Stimulated activated CD4-positive, alpha-beta T cell treated with anti-CD3 and anti-CD28 coated beads, Interleukin-1b, Interleukin-23, amount 100 ng/mL, for 24 hours (primary cell): ENCODE measurements at regions not wholly inside any gene's neighbourhood (a gene's known extent, or its start where the extent isn't known, plus 50 kb on each side); places are given as distances from the start of the nearest gene placed in this dataset.

Experiments
- DNase-seq, 4 experiments: peaks; one replicate each; pipeline ENCODE4 v3.0.0-alpha.2; 2020; ENCODE audit warnings: low read depth in 4 of 4, low spot score in 1 of 4

DNA sequence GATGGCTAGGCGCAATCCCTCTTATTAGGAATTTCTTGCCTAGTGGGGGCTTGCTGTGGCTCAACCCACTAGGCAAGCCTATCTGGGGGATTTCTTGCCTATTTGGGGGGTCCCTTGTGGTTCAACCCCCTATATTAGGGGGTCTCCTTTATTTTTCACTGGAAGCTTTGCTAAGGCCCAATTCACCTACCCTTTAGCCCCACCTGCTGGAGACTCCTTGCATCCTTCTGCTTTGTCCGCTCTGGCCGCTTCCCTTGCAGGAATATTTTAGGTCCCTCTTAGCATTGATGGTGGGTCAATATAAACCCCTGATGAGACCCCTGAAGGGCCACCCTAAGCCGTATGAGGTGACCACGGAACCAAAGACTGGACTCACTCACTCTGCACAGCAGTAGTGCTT, 1552.1 kb downstream of the AACS start:
- no peak for DNase-seq

DNA sequence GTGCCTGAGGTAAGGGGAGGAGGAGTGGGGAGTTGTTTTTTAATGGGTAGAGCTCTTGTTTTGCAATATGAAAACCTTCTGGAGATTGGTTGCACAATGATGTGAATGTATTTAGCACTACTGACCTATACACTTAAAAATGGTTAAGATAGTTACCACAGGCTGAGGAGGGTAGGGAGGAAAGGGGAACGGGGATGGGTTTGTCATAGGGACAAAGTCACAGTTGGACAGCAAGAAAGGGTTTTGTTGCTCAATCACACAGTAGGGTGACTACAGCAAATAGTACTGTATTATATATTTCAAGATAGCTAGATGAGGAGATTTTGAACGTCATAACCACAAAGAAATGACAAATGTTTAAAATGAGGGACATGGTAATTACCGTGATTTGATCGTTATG, 1562.4 kb downstream of the AACS start:
- DNase-seq: no peak

DNA sequence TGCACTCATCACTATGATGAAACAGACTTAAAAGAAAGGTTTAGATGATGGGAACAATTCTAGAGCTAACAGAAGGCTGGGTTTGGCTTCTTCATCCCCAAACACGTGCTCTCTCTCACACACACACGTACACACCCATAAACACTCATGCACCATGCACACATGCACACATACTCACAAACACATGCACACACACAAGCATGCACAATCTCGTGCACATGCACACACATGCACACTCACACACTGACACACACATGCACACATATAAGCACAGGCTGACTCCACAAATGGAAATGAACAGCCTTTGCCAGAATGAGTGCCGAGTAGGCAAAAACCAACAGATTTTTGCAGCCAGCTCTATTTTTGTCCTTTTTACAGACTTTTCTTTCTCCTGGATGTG, 1571.6 kb downstream of the AACS start:
- no peak for DNase-seq

DNA sequence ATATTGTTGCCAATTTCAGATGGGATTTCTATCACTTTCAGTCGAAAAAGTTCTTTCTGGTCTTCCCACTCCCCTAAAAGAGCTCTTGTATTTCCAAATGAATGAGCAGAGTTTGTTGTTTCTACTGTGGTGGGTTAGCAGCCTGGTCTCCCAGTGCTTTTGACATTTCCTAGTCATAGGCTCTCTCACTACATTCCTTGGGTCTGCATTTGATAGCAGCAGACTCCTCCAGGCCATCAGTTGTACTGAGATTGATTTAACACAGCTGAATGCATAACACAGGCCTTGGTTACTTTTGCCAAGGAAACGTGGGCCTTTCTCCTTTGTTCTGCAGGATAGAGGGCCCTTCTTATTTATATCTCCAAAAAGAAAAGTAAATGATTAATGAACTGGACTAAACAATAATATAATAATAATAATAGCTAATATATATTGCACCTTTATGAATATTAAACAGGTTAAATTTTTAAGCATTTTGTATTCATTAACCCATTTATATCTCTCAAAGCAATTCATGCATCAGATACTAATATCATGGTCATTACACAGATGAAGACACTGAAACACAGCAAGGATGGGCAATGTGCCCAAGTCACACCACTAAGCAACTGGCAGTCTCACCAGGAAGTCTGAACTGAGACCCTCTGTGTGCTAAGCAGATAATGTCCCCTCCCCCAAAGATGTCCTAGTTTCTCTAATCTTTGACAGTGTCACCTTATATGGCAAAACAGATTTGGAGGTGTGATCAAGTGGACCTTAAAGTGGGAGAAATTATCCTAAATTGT, 1579.2 kb downstream of the AACS start:
- no peak for DNase-seq

DNA sequence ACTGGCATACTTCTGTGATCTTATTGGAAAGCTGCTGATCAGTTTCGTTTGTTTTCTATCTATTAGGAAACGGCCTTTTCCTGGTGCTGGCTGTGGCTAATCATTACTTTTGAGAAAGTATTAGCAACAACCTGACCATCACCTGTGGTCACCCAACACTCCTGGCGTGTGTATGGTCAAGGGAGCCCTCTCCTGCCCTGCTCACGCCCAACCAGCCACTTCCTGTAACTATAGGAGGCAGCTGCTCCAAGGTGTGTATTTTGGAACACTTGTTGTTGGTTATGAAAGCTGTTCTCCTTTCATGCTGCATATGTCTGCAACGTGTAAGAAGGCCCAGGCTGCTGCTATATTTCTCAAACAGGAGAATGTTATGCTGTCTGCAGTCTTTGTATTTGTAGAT, 1582.8 kb downstream of the AACS start:
- no peak for DNase-seq

DNA sequence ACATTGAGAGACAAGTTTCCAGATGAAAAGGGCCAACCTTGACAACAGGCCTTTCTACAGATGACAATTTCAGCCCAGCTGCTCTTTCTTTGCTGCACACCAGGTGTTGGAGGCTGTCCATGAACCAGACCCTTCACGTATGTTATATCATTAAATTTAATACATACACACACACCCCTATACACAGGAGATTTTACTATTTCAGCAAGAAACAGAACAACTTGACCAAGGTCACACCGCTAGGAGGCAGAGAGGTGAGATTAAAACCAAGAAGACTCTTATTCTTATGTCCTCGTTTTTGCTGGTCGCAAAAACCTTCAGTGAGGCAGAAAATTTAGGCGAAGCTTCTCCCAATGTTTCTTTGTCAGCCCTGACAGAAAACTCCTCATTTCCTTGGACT, 1585.9 kb downstream of the AACS start:
- DNase-seq: no peak

DNA sequence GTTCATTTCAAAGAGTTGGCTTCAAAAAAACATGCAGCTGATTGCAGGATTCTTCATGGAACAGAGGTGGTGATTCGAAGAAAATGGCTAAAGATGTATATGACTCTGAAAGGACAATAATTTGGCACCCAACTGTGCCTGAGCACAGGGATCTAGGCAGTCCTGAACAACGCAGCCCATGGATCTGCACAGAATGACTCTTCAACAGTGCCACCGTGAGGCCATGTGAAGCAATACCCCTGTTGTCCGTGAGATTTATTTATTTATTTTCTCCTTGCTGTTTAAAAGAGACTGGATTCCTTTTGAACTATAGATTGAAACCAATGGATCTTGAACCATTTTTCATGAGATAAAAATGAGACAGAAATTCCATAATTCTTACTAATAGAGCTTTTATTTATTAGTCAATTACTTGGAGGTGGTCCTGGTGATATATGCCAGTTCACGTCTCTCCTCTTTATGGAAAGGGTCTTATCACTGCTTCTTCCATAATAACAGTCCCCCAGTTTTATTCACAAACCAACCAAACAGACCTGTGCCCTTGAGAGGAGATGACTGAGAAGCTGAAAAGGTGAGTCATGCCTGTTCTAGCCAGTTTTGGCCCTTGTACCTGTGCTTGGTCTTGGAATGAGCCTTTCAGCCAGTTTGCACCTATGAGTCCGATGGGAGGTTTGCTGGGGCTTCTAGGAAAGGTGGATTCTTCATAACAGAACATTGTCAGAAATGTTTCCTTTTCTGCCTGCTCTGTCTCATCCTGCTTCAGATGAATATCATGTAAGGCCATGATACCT, 1598.3 kb downstream of the AACS start:
- DNase-seq: no peak

DNA sequence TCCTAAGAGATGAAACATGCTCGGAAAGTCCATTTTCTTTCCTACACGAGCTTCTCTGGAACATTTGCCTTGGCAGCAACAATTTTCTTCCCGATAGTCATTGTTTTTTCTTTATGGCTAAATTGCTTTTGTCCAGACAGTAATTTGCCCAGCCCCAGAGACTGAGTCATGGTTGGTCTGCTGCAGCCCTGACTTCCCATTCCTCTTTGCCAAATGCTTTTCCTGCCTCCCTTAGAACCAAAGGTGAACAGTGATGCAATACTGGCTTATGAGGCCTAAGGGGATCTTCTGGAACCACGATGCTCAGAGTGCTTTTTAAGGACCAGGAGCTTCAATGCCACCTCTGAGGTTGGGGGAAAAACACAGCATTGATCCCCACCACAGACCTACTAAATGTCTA, 1599.6 kb upstream of the TMEM132C start:
- no peak for DNase-seq

DNA sequence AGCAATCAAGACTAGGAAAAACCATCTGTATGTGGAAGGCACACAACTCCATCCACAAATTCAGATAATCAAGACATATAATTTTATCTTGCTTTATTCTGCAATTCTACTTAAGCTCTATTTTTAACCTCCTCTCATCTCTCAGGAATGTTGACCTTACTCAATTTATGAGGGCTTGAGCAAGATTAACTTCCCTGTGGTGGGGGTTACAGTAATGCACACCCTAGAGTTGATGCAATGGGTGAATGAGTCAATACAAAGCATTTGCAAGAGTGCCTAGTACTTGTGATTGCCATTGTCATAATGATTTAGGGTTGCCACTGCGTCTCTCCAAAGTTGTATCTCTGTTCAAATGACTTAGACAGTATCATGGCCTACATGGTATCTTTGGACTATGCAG, 1598.4 kb upstream of the TMEM132C start:
- DNase-seq: no peak

DNA sequence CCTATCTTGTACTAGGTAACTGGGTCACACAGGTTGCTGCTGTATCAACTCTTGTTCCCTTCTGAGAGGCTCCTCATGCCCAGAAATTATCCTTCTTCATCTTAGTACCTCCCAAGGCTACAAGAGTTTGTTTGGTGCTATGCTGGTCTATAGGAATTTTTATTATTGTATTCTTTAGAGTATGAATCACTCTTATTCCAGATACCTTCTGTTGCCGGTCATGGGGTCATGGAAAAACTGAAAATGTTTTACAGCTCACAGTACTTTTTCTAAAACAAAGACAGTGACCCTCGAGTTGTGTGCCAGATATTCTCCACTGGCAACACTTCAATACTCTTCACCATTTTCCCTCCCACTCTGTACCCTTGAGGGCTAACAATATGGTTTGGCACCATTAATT, 1598.0 kb upstream of the TMEM132C start:
- DNase-seq: no peak

DNA sequence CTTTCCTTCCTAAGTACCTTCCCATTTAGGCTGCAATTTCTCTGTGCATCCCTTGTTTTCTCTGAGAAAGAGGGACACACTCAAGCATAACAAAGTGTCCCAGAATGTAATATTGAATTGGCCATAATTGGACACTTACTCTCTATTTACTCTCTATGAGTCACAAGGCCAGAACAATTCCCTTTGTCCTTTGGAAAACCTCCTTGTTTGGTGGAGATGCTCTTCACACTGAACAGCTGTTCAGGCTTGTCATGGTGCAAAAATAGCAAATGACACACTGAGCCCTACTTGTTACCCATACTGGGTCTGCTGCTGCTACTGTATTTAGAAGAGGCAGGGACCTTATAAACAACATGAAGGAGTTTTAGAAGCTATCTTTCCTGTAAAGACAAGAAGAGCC, 1590.5 kb upstream of the TMEM132C start:
- no peak for DNase-seq

DNA sequence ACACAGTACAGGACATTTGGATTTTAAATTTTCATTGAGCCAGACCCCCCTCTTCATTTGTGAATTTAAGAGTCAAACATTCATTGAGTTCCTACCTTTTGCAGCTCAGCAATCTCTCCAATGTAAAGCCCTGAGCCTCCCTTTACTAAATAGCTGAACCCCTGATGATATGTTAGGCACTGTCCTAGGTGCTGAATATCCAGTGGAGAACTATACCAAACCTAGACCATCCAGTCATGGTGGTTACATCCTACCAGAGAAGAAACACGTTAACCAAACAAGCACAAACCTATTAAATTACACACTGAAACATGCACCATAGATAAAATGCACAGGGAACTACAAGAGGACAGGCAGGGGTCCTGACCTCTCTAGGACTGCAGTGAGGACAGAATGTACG, 1585.3 kb upstream of the TMEM132C start:
- DNase-seq: no peak

DNA sequence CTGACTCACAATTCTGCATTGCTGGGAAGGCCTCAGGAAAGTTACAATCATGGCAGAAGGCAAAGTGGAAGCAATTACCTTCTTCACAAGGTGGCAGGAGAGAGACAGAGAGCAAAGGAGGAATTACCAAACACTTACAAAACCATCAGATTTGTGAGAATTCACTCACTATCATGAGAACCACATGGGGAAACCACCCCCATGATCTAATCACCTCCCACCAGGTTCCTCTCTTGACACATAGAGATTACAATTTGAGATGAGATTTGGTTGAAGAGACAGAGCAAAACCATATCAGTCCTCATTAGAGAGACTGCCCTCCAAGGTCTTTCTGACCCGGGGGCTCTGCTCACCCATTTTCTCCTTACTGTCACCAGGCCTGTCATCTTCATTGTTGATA, 1582.3 kb upstream of the TMEM132C start:
- DNase-seq: no peak

DNA sequence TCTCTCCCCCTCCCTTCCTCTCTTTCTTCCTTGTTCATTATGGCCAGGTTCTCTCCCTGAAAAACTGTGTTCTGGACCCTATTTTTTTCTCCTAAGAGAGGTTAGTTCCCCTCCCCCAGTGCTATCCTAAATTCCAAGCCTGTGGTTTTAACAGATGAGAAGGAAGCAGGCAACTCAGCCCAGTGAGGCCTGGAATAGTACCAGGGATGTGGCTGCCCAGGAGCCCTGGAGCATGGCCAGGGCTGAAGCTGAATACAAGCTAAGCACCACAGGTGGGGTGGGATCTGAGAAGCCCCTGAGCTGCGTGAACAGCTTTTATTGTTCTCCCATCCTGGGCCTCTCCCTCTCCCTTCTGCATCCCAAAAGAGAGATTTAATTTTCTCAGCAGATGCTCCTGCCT, 1581.3 kb upstream of the TMEM132C start:
- no peak for DNase-seq

DNA sequence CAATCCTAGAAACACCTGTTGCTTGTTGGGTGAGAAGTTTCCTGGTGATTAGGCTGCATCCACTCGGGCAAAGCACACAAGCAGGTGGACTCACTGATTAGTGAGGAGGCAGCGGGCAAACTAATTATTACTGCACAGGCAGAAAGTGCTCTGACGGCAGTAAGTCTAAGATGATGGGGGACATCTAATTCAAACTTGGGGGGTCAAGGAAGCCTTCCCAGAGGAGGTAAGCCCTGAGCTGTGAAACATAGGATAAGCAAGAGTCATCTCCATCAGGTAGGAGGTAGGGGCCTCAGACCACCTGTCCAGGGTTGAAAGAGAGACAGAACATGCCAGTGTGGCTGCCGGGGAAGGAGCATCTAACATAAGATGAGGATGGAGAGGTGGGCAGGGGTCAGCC, 1578.4 kb upstream of the TMEM132C start:
- DNase-seq: no peak

DNA sequence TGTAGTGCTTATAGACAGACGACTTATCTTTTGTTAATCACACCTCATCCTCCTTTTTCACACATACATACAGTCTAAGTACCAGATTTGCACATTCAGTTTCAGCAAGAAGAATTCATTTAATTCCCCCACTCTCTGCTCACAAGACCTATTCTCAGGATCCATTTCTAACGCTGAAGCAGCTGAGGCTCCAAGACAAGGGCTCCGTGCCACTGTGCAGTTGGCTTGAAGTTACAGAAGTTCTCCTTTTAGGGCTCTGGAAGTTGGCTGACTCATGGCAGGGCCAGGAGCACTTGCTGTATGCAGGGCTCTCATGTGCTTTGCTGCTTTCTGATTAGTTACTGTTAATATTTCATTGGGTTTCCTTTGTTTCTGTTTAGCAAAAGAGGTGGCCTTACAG, 1566.9 kb upstream of the TMEM132C start:
- no peak for DNase-seq

DNA sequence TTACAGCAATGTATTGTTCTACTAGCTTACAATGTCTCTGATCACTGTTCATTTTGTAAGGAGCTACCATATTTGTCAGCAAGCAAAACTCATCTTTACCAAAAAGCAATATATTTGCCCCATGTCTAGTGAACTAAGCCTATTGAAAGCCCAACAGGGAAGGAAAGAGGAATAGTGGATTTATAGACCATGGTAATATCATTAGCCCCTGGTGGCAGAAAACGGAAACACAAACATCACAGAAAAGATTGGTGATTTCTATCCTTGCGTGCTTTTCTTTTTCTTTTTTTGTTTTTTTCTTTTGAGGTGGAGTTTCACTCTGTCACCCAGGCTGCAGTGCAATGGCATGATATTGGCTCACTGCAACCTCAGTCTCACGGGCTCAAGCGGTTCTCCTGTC, 1562.4 kb upstream of the TMEM132C start:
- DNase-seq: no peak

DNA sequence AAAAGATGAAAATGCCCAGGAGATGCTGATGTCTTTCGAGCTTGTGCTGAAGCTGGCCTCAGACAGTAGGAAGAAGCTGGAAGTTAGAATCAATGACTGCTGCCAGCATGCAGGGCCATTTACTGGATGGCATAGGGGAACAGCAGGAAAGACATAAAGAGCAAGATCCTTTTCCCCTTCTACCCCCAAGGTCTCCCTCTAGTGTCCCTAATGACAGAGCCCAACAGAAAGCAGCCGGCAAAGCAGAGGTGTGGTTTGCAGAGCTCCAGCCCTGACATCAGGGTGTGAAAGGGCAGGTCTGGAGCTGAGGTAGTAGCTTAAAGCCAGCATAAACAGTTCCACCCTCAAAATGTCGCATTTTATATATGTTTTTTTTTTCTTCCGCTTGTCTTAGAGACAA, 1560.7 kb upstream of the TMEM132C start:
- no peak for DNase-seq

DNA sequence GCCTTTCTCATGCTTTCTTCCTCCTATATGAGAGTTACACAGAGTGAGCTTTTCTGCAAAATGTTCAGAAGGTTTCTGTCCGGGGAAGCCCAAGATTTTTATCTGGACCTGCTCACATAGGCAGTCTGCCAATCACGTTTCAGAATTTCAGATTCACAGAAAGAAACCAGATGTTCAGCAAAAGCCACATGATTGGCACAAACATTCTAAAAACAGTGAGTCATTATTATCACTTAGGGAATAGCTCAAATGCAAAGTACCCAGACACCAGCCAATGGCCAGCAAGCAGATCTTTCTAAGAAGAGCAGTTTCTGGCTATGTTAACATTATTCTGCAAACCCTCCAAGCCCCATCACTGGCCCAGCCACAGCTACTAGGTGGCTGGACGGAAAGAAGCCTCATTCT, 1558.5 kb upstream of the TMEM132C start:
- DNase-seq: no peak

DNA sequence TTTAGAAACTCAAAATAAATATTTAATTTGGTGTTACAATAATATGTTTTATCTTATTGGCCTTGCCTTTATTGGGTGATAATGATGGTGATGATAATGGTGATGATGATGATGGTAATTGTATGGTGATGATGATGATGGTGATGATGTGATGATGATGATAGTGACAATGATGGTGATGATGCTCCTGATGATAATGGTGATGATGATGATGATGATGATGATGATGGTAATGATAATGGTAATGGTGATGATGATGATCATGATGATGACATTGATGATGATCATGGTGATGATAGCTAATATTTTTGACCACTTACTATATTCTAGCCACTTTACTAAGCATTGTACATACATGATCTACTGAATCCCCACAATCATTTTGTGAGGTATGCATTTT, 1548.6 kb upstream of the TMEM132C start:
- no peak for DNase-seq

DNA sequence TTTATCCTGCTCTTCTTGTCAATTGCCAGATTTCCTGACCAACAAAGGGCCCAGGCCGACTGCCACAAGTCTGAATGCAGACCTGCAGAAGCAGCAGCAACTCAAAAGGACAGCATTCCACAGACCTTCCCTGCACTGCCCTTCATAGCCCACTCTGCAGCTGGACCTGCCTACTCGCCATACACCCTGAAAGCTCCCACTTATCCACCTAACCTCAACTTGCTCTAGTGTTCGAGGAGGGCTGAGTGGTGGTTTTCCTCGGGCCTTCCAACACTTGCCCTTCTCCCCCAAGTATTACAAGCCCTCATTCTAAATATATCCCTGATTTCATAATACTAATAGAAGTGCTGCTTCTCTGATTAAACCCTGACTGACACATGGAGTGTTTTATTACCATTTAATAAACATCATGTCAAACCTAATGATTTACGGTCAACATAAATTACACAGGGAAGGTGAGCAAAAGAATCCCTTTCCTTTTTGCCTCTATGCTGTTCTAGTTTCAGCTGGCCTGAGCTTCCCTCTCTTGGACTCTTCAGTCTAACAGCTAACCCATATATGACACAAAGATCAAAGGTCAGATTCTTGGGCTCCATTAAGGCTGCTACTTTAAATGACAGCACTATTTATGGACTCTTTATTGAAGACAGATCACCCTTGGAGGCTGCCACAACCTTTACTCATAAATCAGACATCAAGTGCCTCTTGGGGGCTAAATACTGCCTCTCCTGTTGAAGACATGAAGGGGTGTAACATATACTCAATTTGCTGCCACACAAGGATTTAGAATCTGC, 1546.9 kb upstream of the TMEM132C start:
- DNase-seq: no peak
